ENCODE measurements at regions not wholly inside any gene's neighbourhood (a gene's known extent, or its start where the extent isn't known, plus 50 kb on each side); places are given as distances from the start of the nearest gene placed in this dataset.

DNA sequence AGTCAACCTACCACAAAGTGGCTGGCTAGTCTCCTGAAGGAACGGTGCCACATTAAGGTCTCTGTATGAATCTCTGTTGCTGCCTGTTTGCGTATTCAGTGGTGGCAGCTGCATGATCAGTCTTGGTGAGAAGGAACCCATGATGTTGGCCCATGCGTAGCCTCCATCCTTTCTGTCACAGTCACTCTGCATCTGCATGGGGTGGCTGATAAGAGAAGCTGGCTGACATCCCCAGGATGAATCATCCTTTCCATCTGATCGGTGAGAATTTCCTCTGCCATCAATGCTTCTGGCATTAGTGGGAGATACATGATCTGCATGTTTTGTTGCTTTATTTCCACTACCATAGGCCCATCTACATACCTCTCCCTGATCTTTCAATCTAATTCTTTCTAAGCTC is 199.0 kb upstream of the NECTIN1 start:
- H3K9me2 ChIP-seq (ENCODE audit: insufficient read depth) = no peaks in the 10 kb centered on the region
- no peaks in the 10 kb centered on the region for H3K4me1 ChIP-seq (replicated peaks; ENCODE audit: insufficient read depth)
- no peaks in the 10 kb centered on the region for H3K79me2 ChIP-seq (ENCODE audit: low read depth)
- H3F3A ChIP-seq (ENCODE audit: insufficient read depth, low read depth) = no peaks in the 10 kb centered on the region
- no peak overlapping the region for H3K4me2 ChIP-seq
- ChIA-PET CTCF (no interaction called here), POLR2A (ENCODE audit: unreplicated experiment) (no interaction called here)
- DNase-seq = no peak
- no peaks in the 10 kb centered on the region for H3K9me3 ChIP-seq (ENCODE audit: insufficient read depth, low read depth)
- intact Hi-C loops (cut with micrococcal nuclease; ENCODE audit: unreplicated experiment) = no loop called here
- H2AFZ ChIP-seq = no peak overlapping the region
- no peak overlapping the region for H3K27ac ChIP-seq
- no TSS peak for BruUV-seq (replicated peaks)
- TF ChIP-seq, protein P1, sequence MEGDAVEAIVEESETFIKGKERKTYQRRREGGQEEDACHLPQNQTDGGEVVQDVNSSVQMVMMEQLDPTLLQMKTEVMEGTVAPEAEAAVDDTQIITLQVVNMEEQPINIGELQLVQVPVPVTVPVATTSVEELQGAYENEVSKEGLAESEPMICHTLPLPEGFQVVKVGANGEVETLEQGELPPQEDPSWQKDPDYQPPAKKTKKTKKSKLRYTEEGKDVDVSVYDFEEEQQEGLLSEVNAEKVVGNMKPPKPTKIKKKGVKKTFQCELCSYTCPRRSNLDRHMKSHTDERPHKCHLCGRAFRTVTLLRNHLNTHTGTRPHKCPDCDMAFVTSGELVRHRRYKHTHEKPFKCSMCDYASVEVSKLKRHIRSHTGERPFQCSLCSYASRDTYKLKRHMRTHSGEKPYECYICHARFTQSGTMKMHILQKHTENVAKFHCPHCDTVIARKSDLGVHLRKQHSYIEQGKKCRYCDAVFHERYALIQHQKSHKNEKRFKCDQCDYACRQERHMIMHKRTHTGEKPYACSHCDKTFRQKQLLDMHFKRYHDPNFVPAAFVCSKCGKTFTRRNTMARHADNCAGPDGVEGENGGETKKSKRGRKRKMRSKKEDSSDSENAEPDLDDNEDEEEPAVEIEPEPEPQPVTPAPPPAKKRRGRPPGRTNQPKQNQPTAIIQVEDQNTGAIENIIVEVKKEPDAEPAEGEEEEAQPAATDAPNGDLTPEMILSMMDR (conservative IDR thresholded peaks at IDR 0.05) = no peak
- no peak for TF ChIP-seq EZH2 (IDR thresholded peaks at IDR 0.05; ENCODE audit: low read depth)
- H3K36me3 ChIP-seq (ENCODE audit: low read depth) = no peaks in the 10 kb centered on the region
- H3K4me3 ChIP-seq = no peak overlapping the region
- no peaks in the 10 kb centered on the region for H4K20me1 ChIP-seq (ENCODE audit: insufficient read depth)
- H3K27me3 ChIP-seq (ENCODE audit: insufficient read depth, low read depth) = peaks cover 100% of the 10 kb centered on the region

DNA sequence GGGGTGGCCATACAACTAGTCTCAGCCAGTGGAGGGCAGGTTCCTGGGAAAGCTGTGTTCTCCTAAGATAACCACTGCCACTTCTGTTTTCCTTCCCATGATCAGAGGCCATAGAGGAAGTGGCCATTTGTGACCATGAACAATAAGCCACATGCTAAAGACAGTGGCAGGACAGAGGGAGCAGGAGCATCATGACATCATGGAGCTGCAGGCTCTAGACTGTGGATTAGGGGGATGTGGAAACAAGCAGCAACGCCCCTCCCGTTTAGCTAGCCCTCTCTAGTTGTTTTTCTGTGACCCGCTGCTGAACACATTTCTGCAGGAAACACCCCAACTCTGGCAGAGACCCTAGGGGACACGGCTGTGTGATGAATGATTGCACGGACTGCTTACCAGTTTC is 195.0 kb upstream of the NECTIN1 start:
- Histone ChIP-seq H3K9me2 (ENCODE audit: insufficient read depth) (no peaks in the 10 kb centered on the region), H3K27ac (no peak overlapping the region), H3K9me3 (ENCODE audit: insufficient read depth, low read depth) (no peaks in the 10 kb centered on the region), H3K27me3 (ENCODE audit: insufficient read depth, low read depth) (peaks cover 100% of the 10 kb centered on the region), H3K4me3 (no peak overlapping the region), H3K4me2 (no peak overlapping the region), H4K20me1 (ENCODE audit: insufficient read depth) (no peaks in the 10 kb centered on the region), H2AFZ (no peak overlapping the region), H3K79me2 (ENCODE audit: low read depth) (no peaks in the 10 kb centered on the region), H3K4me1 (replicated peaks; ENCODE audit: insufficient read depth) (no peaks in the 10 kb centered on the region), H3K36me3 (ENCODE audit: low read depth) (no peaks in the 10 kb centered on the region), H3F3A (ENCODE audit: insufficient read depth, low read depth) (no peaks in the 10 kb centered on the region)
- intact Hi-C loops (cut with micrococcal nuclease; ENCODE audit: unreplicated experiment) = no loop called here
- POLR2A ChIA-PET (ENCODE audit: unreplicated experiment) = no interaction called here
- DNase-seq = no peak
- CTCF ChIA-PET = no interaction called here
- TF ChIP-seq, protein P1 (conservative IDR thresholded peaks at IDR 0.05) = no peak
- no peak for TF ChIP-seq EZH2 (IDR thresholded peaks at IDR 0.05; ENCODE audit: low read depth)
- BruUV-seq (replicated peaks) = no TSS peak

DNA sequence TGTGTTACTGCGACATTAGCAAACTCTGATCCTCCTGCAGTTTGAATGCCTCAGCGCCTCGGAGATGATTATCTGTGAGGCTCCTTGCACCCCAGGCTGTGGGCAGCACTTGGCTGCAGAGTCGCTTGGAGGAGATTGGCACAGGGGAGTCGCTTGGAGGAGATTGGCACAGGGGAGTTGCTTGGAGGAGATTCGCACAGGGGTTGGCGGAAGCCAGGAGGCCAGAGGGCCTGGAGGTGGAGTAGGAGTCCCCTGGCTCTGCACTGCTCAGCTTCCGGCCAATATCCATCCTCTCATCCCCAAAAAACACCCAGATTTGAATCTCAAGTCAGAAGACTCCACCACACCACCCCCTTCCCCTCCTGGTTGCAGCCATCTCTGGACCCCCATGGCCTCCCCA is 192.6 kb upstream of the NECTIN1 start:
- H3K27ac ChIP-seq = no peak overlapping the region
- no peaks in the 10 kb centered on the region for H4K20me1 ChIP-seq (ENCODE audit: insufficient read depth)
- ChIA-PET POLR2A (ENCODE audit: unreplicated experiment) (no interaction called here), CTCF (interaction anchor here (0.7 kb wide), 1 partner anchor 228 kb away, joined by 3 read pairs; no protein-coding TSS in a partner anchor)
- H3K4me1 ChIP-seq (replicated peaks; ENCODE audit: insufficient read depth) = no peaks in the 10 kb centered on the region
- H2AFZ ChIP-seq = no peak overlapping the region
- peaks cover 100% of the 10 kb centered on the region for H3K27me3 ChIP-seq (ENCODE audit: insufficient read depth, low read depth)
- TF ChIP-seq, protein P1 (conservative IDR thresholded peaks at IDR 0.05) = no peak
- TF ChIP-seq EZH2 (IDR thresholded peaks at IDR 0.05; ENCODE audit: low read depth) = no peak
- H3K4me3 ChIP-seq = no peak overlapping the region
- H3K79me2 ChIP-seq (ENCODE audit: low read depth) = no peaks in the 10 kb centered on the region
- H3F3A ChIP-seq (ENCODE audit: insufficient read depth, low read depth) = no peaks in the 10 kb centered on the region
- intact Hi-C loops (cut with micrococcal nuclease; ENCODE audit: unreplicated experiment) = no loop called here
- no TSS peak for BruUV-seq (replicated peaks)
- no peaks in the 10 kb centered on the region for H3K36me3 ChIP-seq (ENCODE audit: low read depth)
- no peak for DNase-seq
- no peaks in the 10 kb centered on the region for H3K9me2 ChIP-seq (ENCODE audit: insufficient read depth)
- H3K4me2 ChIP-seq = no peak overlapping the region
- H3K9me3 ChIP-seq (ENCODE audit: insufficient read depth, low read depth) = no peaks in the 10 kb centered on the region
